Activated naive CD4-positive, alpha-beta T cell treated with anti-CD3 and anti-CD28 coated beads, Interleukin-2, amount 50 U/mL, for 24 hours (primary cell): ENCODE measurements at regions not wholly inside any gene's neighbourhood (a gene's known extent, or its start where the extent isn't known, plus 50 kb on each side); places are given as distances from the start of the nearest gene placed in this dataset.

Source experiments
- H3K27ac Mint-ChIP-seq: one replicate; pipeline ENCODE4 v1.8.0; 2021; ENCODE audit warnings: mild to moderate bottlenecking, mixed read lengths
- H3K27me3 Mint-ChIP-seq: one replicate; pipeline ENCODE4 v1.8.0; 2021; ENCODE audit warnings: mixed read lengths
- H3K36me3 Mint-ChIP-seq: one replicate; pipeline ENCODE4 v1.8.0; 2021; ENCODE audit warnings: mixed read lengths
- H3K4me1 Mint-ChIP-seq: one replicate; pipeline ENCODE4 v1.8.0; 2021; ENCODE audit warnings: mixed read lengths
- H3K4me3 Mint-ChIP-seq: one replicate; pipeline ENCODE4 v1.8.0; 2021; ENCODE audit warnings: mild to moderate bottlenecking, mixed read lengths
- H3K9me3 Mint-ChIP-seq: one replicate; pipeline ENCODE4 v1.8.0; 2021; ENCODE audit warnings: mixed read lengths

DNA sequence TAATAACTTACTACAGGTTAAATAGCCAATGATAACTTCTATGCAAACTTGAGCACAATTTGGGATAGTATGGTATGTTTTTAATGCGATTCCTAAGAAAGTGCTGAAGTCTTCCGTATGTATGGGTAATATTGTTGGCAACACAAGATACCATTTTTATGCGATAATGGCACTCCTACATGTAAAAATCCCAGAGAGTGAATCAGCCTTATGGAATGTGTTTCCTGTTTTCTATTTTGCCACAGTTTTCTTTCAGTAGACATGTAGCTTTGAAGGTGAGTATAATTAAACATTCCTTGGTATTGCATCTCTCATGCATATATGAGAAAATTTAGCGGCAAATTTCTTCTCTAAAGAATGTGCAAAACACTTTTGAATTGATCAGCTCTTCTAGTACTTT, 396.8 kb upstream of the AZI2 start:
- Mint-ChIP-seq H3K4me1 (no peaks in the 10 kb centered on the region), H3K4me3 (no peak overlapping the region), H3K27me3 (no peaks in the 10 kb centered on the region), H3K9me3 (peaks cover 6% of the 10 kb centered on the region), H3K27ac (no peak overlapping the region), H3K36me3 (no peaks in the 10 kb centered on the region)

DNA sequence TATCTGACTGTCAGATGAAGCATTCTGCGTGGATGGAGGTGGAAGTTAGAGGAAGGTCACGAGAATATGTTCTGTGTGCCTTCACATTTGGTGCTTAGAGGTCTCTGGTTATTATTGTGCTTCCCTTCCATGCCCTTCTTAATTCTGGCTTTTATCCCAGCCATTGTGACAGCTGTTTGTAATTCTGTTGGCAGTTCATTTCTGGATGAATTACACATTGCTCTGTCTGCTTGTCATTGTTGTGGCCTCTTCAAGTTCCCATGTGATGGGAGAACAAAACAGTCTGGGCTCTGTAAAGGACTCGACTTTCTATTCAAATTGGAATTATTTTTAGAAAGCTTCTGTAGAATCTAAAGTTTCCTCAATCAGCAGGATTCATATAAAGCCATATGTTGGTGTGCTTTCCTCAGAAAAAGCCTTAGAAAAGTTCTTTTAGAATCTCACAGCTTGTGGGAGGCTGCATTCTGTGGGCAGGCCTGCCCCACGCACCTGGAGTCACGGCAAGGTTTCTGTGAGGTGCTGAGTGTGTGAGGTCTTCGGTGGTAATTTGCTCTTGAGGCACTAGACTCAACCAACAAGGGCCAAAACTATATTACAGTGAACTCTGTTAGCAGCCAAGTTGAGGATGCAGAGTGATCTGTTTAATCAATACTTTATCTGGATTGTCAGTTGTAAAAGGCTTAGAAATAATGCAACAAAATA, 397.4 kb upstream of the AZI2 start:
- Mint-ChIP-seq H3K9me3 (peaks cover 11% of the 10 kb centered on the region), H3K4me3 (no peak overlapping the region), H3K4me1 (no peaks in the 10 kb centered on the region), H3K36me3 (no peaks in the 10 kb centered on the region), H3K27me3 (no peaks in the 10 kb centered on the region), H3K27ac (no peak overlapping the region)

DNA sequence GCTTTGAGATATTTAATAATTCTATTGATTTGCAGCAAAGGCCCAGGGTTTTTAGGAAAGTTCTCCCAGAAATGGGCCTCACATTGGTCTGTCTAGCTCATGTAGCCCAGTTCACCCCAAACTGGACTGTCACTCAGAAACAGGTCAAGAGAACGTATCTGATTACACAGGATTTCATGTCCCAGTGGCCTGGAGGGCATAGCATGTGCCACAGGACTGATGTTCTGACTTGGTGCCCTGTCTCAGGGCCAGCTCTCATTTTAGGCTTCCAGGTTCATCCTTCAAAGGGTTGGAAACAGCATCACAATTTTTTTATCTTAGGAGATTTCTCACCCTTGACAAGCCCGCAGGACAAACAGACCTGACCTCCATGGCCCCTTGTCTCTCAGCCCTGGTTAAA, 398.4 kb upstream of the AZI2 start:
- peaks cover 12% of the 10 kb centered on the region for H3K9me3 Mint-ChIP-seq
- H3K36me3 Mint-ChIP-seq, result no peaks in the 10 kb centered on the region
- no peak overlapping the region for H3K4me3 Mint-ChIP-seq
- H3K27ac Mint-ChIP-seq, result no peak overlapping the region
- H3K27me3 Mint-ChIP-seq, result no peaks in the 10 kb centered on the region
- H3K4me1 Mint-ChIP-seq, result no peaks in the 10 kb centered on the region

DNA sequence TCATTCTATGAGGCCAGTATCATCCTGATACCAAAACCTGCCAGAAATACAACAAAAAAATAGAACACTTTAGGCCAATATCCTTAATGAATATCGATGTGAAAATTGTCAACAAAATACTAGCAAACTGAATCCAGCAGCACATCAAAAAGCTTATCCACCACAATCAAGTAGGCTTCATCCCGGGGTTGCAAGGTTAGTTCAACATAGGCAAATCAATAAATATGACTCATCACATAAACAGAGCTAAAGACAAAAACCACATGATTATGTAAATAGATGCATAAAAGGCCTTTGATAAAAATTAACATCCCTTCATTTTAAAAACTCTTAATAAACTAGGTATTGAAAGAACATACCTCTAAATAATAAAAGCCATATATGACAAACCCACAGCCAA, 403.2 kb upstream of the AZI2 start:
- H3K27ac Mint-ChIP-seq, result no peak overlapping the region
- no peaks in the 10 kb centered on the region for H3K27me3 Mint-ChIP-seq
- no peak overlapping the region for H3K4me3 Mint-ChIP-seq
- H3K9me3 Mint-ChIP-seq, result peaks cover 12% of the 10 kb centered on the region
- H3K4me1 Mint-ChIP-seq, result no peaks in the 10 kb centered on the region
- H3K36me3 Mint-ChIP-seq, result no peaks in the 10 kb centered on the region

DNA sequence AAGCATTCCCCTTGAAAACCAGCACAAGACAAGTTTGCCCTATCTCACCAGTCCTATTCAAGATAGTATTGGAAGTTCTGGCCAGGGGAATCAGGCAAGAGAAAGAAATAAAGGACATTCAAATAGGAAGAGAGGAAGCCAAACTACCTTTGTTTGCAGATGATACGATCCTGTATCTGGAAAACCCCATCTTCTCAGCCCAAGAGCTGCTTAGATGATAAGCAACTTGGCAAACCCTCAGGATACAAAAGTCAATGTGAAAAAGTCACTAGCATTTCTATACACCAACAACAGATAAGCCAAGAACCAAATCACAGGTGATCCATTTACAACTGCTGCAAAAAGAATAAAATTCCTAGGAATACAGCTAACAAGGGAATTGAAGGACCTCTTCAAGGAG, 403.7 kb upstream of the AZI2 start:
- Mint-ChIP-seq H3K27ac (no peak overlapping the region), H3K9me3 (peaks cover 12% of the 10 kb centered on the region), H3K36me3 (no peaks in the 10 kb centered on the region), H3K27me3 (no peaks in the 10 kb centered on the region), H3K4me1 (no peaks in the 10 kb centered on the region), H3K4me3 (no peak overlapping the region)

DNA sequence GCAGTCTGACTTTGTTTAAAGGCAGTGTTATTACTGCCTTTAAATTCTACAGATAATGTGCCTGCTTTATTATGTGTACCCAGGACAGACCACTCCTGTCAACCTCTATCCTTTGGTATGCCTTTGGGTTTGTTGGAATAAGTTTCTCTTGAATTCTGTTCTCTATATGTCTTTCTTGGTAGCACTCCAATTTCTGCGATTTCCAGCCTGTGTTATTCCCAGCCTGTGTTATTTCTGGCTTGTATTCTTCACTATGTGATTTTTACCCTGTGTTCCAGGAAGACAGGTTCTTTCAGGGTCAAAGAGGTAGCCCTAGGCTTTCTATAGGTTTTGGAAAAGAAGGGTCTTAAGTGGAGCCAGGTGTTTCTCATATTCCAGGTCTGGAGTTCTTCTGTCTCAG, 407.4 kb upstream of the AZI2 start:
- Mint-ChIP-seq H3K4me1 (no peaks in the 10 kb centered on the region), H3K27me3 (no peaks in the 10 kb centered on the region), H3K9me3 (peaks cover 4% of the 10 kb centered on the region), H3K27ac (no peak overlapping the region), H3K4me3 (no peak overlapping the region), H3K36me3 (no peaks in the 10 kb centered on the region)

DNA sequence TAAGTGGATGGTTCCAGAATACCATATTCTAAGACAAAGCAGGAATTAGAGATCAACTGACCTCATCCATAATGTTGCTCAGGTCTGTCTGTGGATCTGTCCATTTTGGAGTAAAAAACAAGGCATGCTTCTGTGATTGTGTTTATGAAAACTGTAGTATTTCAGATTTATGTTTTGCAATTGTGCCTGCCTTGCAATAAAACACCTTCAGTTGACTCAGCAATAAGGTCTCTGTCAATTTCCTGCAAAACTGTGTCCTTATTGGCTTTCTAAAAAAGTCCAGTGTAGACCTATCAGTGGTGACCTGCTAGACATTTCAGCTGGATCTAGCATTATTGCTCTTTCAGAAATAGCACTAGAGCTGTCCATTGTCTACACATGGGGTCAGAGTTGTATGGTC, 409.5 kb upstream of the AZI2 start:
- Mint-ChIP-seq H3K27me3 (no peaks in the 10 kb centered on the region), H3K4me3 (no peak overlapping the region), H3K4me1 (no peaks in the 10 kb centered on the region), H3K27ac (no peak overlapping the region), H3K9me3 (peaks cover 4% of the 10 kb centered on the region), H3K36me3 (no peaks in the 10 kb centered on the region)

DNA sequence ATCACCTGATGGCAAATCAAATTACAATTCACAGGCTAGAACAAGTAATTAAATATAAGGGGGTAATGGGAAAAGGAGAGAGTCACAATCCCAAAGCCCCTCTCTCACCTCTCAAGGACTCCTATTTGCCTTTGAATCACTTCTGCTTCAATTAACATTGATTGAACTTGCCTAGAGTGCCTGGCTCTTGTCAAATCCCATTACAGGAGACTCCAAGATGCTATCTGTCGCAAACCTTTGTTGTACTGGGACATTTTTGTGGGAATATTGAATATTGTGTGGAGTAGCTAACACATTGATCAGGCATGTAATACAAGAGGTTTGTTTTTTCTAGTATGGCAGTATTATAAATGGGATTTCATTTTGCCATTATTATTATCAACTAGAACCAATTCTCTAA, 412.8 kb upstream of the AZI2 start:
- Mint-ChIP-seq H3K36me3 (no peaks in the 10 kb centered on the region), H3K4me1 (no peaks in the 10 kb centered on the region), H3K27ac (no peak overlapping the region), H3K27me3 (no peaks in the 10 kb centered on the region), H3K4me3 (no peak overlapping the region), H3K9me3 (peaks cover 4% of the 10 kb centered on the region)

DNA sequence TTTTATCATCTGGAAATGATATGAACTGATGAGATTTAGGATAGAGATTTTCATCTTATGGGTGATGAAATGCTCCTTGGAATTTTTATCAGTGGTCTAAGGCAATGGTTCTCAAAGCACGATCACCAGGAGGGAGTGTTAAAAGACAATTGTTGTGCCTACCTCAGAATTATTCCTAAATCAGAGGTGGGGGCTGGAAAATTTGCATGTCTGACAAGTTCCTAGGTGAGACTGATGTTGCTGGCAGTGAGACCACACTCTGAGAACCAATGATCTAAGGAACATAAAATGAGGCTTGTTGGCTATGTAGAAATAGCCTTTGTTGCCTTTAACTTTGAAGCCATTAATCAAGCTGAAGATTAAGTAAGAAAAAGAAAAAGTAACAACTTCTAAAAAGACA, 416.6 kb upstream of the AZI2 start:
- Mint-ChIP-seq H3K36me3 (no peaks in the 10 kb centered on the region), H3K4me1 (no peaks in the 10 kb centered on the region), H3K27me3 (no peaks in the 10 kb centered on the region), H3K4me3 (no peak overlapping the region), H3K9me3 (peaks cover 5% of the 10 kb centered on the region), H3K27ac (no peak overlapping the region)

DNA sequence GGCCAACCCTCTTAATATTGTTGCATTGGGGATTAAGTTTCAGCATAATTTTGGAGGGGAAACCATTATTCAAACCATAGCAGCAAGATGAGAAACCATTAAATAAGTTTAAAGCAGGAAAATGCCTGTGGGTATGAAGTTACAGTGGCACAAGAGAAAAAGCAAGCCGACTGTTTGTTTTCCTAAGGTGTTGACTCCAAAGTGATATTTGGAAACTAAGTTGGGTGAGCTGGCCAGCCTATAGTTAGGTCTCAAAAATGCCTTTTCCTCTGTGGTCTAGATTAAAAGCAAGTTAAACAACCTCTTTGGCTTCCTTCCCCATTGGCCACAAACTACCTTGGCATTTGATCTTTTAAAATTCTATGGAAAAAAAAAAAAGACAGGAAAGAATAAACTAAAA, 419.8 kb upstream of the AZI2 start:
- no peak overlapping the region for H3K27ac Mint-ChIP-seq
- H3K9me3 Mint-ChIP-seq, result peaks cover 22% of the 10 kb centered on the region
- H3K27me3 Mint-ChIP-seq, result no peaks in the 10 kb centered on the region
- peaks cover 2% of the 10 kb centered on the region for H3K36me3 Mint-ChIP-seq
- no peaks in the 10 kb centered on the region for H3K4me1 Mint-ChIP-seq
- H3K4me3 Mint-ChIP-seq, result no peak overlapping the region

DNA sequence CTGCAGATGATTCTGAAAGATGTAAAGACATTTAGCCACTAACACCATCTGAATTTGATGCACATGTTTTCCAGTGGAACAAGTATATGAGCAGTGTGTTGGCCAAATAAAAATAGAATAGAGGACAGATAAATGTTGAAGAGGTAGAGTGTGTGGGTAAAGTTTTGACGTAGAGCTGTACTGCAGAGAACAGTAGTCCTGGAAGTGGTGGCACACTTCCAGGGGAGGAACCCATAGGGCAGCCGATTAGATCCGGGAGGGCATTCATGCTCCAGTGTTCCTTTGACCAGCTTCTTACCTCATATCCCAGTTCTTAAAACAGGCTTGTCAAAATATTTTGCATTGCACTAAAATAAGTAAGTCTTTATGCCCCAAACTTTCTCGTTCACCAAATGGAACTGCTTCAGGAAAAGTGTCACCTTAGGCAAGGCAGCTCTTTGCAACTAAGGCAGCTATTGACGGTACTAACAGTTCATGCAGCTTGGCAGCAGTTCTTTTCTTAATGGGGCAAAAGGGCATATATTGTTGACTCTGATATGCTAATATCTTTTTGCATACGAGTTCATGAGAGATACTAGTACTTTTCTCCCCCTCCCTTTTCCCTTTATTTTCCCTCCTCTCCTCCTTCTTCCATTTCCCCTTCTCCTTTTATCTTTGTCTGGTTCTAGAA, 429.3 kb upstream of the AZI2 start:
- Mint-ChIP-seq H3K27ac (no peak overlapping the region), H3K36me3 (no peaks in the 10 kb centered on the region), H3K27me3 (no peaks in the 10 kb centered on the region)

DNA sequence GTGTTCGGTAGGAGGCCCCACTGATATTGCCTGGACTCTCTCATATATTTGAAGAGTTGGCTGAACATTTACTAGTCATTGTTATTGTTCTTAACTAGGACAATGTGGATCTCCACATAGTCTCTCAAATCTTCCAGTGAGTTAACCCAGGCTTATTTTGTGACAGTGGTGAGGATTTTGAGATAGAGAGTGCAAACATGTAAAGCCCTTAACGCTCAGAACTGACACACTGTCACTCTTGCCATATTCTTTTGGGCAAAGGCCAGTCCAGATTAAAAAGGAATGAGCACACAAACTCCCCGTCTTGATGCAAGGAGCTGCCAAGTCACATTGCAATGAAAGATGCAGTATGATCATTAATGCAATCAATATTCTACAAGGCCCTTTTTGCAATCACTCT, 431.9 kb upstream of the AZI2 start:
- no peaks in the 10 kb centered on the region for H3K4me1 Mint-ChIP-seq
- H3K27ac Mint-ChIP-seq, result no peak overlapping the region
- no peak overlapping the region for H3K4me3 Mint-ChIP-seq
- H3K27me3 Mint-ChIP-seq, result no peaks in the 10 kb centered on the region
- no peaks in the 10 kb centered on the region for H3K36me3 Mint-ChIP-seq
- no peaks in the 10 kb centered on the region for H3K9me3 Mint-ChIP-seq

More for the DNA sequence above, 429.3 kb upstream of the AZI2 start:
- Mint-ChIP-seq H3K9me3 (peaks cover 6% of the 10 kb centered on the region), H3K4me3 (no peak overlapping the region), H3K4me1 (no peaks in the 10 kb centered on the region)

DNA sequence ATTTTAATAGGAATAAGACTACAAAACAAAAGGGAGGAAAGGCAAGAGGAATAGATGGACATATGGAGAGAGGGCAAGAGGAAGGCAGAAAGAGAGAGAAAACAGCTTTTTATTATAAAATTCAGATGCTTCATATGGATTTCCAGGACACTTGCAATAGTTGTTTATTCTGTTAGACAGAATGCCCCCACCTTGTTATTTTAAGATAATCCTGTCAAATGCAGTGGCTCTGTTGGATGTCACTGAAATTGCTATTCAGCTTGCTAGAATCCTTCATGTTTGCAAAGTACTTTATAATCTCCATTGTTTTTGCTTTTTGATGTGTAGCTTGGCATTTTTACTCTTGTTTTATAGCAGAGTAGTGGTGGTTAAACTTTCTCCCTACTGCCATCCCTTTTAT, 432.4 kb upstream of the AZI2 start:
- H3K4me3 Mint-ChIP-seq, result no peak overlapping the region

DNA sequence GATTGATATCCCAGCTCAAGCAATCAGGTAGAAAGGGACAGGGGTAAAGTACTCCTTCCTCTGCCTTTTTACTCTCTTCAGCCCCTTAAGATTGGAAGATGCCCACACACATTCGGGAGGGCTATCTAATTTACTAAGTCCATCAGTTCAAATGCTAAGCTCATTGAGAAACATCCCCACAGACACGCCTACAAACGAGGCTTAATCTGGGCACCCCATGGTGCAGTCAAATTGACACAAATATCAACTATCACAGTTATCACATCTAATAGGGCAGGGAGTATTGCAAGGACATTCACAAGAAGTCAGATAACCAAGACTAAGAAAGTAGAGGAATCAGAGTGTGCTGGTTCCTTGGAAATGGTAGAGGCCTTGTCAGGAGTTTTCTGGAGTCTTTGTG, 437.8 kb upstream of the AZI2 start:
- no peak overlapping the region for H3K4me3 Mint-ChIP-seq
- H3K4me1 Mint-ChIP-seq, result no peaks in the 10 kb centered on the region
- H3K9me3 Mint-ChIP-seq, result no peaks in the 10 kb centered on the region
- H3K27me3 Mint-ChIP-seq, result no peaks in the 10 kb centered on the region
- H3K36me3 Mint-ChIP-seq, result no peaks in the 10 kb centered on the region
- no peak overlapping the region for H3K27ac Mint-ChIP-seq

More for the DNA sequence above, 432.4 kb upstream of the AZI2 start:
- no peaks in the 10 kb centered on the region for H3K27me3 Mint-ChIP-seq
- no peaks in the 10 kb centered on the region for H3K9me3 Mint-ChIP-seq
- H3K36me3 Mint-ChIP-seq, result no peaks in the 10 kb centered on the region
- no peaks in the 10 kb centered on the region for H3K4me1 Mint-ChIP-seq
- H3K27ac Mint-ChIP-seq, result no peak overlapping the region

DNA sequence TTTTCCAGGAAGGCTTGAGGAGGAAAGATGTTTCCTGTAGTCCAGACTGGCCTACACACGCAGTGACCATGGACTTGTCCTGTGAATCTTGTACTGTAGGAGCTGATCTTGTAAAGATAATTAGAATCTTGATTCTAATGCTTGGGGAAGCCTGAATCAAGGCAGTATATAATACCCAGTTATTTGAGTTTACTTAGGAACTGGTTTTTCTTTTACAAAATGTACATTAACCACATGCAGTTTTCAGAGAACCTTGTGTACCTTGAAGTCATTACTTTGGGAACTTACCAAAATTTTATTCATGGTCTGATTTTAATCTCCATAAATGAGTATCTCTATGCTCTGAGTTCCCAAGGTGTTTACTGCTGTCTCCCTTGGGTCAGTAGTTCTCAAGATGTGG, 439.9 kb upstream of the AZI2 start:
- Mint-ChIP-seq H3K9me3 (no peaks in the 10 kb centered on the region), H3K4me3 (no peak overlapping the region), H3K27me3 (no peaks in the 10 kb centered on the region), H3K36me3 (no peaks in the 10 kb centered on the region), H3K27ac (no peak overlapping the region), H3K4me1 (no peaks in the 10 kb centered on the region)

DNA sequence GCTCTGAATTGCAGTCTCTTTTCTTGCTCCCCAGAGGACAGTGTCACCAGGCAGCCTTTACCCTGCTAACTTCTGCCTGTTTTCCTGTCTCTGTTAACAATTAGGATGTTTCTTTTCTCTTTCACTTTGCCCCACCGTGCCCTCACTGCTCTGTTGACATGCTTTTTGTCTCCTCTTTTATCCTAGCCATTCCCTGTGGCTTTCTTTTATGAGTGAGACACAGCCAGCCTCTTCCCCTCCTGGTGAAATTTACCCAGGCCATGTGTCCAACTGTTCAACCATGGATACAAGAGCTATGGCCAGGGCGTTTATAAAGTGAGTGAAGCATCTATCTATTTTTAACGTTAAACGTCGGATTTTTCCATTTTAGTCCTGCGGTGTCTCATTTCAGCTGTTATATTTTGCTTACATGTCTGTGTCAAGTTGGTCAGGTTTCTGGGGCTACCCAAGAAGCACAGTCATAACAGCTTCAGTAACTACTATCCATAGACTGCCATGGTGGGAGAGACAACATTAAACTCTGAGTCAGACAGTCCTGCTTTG, 443.2 kb upstream of the AZI2 start:
- Mint-ChIP-seq H3K27me3 (no peaks in the 10 kb centered on the region), H3K4me1 (no peaks in the 10 kb centered on the region), H3K9me3 (no peaks in the 10 kb centered on the region), H3K27ac (no peak overlapping the region), H3K36me3 (no peaks in the 10 kb centered on the region), H3K4me3 (no peak overlapping the region)
